Stimulated activated CD4-positive, alpha-beta T cell treated with anti-CD3 and anti-CD28 coated beads, Interleukin-1b, Interleukin-23, amount 100 ng/mL, for 4 hours (primary cell): ENCODE measurements at regions not wholly inside any gene's neighbourhood (a gene's known extent, or its start where the extent isn't known, plus 50 kb on each side); places are given as distances from the start of the nearest gene placed in this dataset.
"Not testable (repeated sequence)": the region's sequence is repeated elsewhere in the genome, so short reads cannot be mapped to it uniquely, and the experiment has no call there.

ENCODE experiments used
- DNase-seq, 2 donors: peaks; one replicate each; pipeline ENCODE4 v3.0.0-alpha.2; 2020; ENCODE audit warnings: low read depth in 2 of 2

DNA sequence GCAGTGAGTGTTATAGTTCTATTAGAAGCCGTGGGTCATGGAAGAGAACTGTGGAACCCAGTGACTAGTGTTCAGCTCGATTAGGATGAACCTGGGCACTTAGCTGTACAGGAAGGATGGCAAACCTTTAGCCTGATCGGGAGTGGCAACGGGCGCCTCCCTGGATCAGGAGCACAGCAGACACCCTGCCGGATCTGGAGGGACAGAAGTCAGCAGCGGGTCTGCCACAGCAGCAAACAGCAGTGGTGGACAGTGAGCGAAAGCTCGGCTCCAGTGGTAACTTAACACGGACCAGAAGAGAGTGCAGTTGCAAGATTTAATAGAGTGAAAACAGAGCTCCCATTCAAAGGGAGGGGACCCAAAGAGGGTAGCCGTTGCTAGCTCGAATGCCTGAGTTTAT is 697.6 kb upstream of the SLITRK1 start:
- not testable (repeated sequence) for DNase-seq

DNA sequence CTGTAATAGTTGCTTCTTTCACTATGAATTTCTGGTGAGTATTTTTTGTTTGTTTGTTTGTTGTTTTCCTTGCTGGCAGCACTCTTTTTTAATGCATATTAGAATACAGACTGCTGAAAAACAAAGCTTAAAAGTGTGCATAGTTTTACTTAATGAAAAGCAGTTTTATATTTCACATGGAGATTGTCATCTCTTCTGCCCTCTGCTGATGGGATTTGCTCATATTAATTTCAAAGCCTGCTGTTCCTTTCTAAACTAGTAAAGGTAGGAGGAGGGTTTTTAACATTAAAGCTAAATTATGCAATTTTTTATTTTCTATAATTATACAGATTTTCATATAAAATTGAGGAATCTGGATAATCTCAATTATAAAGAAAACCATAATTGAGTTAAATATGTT is 692.6 kb upstream of the SLITRK1 start:
- no peak for DNase-seq

DNA sequence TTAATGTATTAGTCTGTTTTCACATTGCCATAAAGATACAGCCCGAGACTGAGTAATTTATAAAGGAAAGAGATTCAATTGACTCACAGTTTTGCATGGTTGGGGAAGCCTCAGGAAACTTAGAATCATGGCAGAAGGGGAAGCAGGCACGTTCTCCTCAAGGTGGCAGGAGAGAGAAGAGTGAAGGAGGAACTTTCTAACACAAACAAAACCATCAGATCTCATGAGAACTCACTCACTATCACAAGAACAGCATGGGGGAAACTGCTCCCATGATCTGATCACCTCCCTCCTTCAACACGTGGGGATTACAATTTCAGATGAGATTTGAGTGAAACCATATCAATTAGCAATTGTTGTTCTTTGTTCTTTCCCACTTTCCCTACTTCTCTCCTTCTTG is 689.0 kb upstream of the SLITRK1 start:
- DNase-seq = no peak

DNA sequence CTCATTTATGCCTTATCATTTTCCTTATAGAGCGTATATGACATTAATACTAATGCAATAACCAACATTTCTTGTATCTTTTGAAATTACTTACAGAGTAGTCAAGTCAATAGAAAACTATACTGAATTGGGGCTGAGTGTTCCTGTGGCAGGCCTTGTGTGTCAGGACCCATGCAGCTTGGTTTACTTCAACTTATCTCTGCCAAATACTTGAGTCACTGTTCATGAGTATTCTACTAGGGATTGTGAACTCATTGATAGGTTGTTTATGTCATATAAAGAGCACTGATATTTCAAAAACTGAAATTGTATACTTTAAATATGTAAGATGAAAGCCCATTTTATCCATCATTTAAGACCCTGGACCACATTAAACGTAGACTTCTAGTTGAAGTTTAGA is 688.6 kb upstream of the SLITRK1 start:
- no peak for DNase-seq

DNA sequence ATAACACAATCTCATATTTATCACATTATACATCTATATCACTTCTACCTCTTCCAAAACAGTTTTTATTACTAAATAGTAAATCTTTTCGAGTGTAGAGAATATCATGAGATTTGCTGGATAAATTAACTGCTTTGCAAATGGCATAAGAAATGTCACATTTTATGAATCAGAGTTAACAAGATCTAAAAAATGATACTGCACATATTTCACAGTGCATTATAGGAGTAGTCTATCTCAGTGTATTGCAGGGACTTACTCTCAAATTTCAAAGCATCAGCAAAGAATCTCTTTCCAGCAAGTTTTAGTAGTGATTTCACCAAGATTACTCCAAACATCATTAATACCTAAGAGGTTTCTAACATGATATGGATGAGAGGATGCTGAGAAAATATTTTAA is 687.1 kb upstream of the SLITRK1 start:
- DNase-seq = no peak

DNA sequence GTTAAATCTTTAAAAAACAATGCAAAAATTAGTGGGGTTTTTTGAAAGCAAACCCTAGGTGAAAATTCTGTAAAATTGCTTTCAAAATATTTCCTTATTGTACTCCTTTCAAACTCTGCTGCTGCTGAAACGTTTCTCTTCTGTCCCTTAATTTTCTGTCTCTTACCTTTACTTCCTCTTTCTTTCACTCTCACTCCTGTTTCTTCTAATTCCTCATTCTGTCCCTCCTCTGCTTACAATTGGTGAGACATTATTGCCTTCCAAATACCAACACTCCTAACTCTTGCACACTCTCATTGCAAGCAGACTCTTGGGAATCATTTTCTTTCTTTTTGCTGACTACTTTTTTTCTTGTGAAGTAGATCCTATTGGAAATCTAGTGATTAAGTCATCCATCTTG is 685.6 kb upstream of the SLITRK1 start:
- DNase-seq = no peak

DNA sequence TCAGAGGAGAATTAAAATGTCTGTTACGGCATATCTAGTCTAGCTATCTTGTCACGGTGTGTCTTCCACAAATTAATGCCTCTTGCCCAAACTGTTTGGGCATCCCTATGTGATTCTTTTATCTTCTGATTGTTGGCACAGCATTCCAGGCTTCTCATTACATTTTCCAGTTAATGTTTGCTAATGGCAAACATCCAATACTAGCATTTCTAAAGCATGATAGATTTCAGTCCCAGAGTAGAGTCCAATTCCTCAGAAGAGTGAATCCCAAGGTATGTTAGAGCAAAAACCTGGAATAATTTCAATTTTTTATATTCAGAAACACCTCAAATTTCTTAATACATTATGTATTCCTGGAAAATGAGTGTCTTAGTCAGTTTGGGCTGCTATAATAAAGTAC is 684.5 kb upstream of the SLITRK1 start:
- DNase-seq = no peak

DNA sequence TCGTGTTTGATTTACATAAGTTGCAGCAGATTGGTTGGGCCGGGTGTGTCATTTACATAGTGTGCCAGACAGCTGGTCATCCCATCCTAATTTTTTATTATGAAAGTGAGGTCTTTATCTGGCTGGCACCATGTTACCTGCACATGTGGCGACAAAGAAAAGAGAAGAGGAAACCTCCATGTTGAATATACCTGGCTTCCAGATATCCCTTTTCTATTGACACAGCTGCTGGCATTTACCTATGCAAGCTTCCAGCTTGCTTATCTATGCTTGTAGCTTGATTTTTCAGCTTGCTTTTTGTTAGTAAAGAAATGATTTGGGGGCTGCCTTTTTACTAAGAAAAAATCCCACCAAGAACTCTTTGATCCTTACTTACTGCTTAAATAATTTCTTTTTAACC is 681.3 kb upstream of the SLITRK1 start:
- no peak for DNase-seq

DNA sequence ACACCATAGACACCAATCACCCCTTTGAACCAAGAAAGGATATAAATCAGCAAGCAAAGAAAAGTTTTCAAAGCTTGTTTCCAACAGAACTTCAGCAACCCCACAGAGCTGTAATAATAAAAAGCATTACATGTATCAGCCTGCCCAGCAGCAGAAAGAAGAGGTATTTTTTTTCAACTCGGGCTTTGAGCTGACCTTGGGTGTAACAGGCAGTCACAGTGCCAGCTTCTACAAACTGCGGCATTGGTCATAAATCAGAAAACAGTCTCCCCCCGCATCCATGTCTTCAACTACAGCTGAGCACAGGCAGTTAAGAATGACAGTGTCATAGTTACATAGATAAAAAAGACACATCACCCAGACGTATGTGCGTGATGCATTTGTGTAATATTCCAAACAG is 671.0 kb upstream of the SLITRK1 start:
- no peak for DNase-seq

DNA sequence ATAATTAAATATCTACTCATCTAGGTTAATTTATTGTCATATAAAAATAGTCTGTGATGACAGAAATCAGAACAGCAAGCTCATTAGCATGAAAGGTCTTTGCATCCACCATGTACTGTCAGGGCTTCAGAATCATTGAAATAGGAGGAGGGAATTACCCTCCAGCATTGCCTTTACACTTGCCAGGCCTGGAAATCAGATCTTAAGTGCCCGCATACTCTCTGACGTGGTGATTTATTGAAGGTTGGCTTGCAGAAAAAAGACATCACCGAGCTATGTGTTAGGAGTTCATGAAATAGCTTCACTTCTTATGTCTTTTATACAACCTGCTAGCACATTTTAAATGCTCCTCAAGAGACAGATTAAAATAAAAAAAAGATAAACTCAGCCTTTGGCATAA is 661.7 kb upstream of the SLITRK1 start:
- DNase-seq = no peak

DNA sequence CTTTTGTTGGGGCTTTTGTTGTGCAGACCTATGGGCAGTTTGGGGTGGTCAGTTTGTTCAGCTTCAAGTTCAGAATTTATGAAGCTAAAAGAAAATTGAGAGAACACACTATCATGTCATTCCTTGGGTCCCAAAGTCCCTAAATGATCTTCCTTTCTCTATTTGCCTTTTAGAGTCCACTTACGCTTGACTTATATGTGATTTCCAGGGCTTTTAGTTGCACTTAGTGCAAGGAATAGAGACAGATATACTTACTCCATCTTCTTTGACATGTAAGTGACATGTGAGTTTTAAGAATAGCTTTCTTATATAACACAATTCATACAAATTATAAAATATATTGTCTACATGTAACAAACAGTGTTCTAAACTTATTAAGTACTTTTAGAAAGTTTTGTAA is 660.1 kb upstream of the SLITRK1 start:
- DNase-seq = no peak

DNA sequence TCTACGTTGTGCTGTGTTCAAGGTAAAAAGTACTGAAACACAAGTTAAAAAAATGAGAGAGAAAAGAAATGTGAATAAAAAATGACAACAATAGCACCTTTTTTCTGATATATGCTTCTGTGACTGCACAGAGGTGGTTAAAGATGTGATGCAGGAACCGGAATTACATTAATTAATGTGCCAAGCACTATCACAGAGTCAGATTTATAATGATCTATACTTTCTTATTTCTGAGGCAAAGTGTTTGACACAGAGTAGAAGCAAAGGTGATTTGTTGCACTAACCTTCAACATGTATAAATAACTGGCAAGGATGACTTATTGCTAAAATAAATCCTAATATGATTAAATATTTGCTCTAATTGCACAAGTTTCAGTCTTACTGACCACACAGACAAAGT is 654.6 kb upstream of the SLITRK1 start:
- no peak for DNase-seq

DNA sequence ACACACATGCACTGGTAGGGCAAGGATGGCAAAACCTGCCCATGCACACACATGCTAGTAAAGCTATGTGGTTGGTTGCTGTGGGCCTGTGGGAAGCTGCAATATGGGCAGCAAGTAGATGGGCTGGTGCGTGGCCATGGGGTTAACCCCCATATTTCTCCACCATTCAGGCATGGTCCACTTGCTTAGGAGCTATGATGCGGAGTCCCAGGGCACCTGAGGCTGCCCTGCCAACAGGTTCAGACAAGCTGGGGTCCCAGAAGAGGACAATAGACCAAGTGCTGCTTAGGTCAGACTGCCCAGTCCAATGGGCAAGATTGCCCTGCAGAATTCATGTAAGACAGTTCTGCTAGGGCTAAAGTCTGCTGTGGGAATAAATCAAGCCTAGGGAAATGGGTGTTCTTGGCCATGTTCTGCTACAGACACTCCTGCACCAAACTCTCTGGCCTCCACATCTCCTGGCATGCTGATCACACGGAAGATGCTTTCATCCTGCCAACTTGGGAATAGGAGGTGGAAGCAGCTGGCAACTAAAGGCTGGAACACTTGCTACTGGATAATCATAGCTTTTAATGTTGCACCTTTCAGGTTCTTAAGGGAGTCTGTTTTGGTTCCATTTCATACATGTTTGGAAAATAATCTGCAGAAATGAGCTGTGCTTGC is 646.3 kb upstream of the SLITRK1 start:
- DNase-seq = no peak

DNA sequence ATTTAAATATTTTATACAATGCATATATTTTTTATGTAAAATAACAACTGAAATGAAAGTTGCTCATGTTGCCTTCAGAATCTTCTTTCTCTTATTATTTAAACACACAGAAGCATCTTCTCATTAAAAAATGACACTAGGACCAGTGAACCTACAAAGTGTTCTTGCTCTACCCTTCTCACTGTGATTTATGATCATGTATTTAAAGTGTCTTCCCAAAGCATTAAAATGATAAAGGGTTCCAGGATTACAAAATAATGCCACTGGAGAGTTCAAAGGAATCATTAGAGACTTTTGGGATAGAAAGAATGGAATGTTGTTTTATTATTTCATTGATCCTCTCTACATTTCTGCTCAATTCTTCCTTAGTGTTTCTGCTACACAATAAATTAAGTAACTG is 643.6 kb upstream of the SLITRK1 start:
- no peak for DNase-seq

DNA sequence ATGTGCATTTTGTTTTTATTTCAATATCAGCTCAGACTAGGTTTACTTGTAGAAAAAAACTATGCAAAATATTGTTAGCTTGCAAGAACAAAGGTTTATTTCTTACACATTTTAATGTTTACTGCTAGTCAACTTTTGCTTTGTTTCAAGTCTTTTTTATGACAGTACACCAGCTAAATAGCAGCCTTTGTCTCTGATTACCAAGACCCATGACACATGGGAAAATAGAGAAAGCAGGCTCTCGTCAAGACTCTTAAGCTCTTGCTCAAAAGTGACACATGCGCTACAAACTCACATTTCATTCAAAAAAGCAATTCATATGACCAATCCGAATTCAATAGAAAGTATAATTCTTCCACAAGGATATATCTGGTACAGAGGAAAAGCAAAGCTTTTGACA is 642.3 kb upstream of the SLITRK1 start:
- no peak for DNase-seq

DNA sequence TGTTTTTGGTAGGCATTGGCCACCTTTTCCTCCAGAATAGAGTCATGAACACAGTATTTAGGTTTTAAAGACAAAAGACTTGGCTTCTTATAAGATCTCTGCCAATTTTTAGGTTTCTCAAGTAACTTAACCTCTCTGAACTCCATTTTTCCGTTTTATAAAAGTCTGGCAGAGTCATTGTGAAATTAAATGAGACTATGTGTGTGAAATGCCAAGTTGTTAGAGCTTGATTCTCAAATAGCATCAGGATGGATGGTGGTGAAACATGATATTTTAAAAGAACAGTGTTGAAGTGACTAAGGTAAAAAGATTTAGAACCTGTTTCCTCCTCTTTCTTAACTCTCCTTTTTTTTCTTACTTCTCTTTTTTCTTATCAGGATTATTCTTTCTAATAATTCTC is 617.7 kb upstream of the SLITRK1 start:
- DNase-seq = no peak

DNA sequence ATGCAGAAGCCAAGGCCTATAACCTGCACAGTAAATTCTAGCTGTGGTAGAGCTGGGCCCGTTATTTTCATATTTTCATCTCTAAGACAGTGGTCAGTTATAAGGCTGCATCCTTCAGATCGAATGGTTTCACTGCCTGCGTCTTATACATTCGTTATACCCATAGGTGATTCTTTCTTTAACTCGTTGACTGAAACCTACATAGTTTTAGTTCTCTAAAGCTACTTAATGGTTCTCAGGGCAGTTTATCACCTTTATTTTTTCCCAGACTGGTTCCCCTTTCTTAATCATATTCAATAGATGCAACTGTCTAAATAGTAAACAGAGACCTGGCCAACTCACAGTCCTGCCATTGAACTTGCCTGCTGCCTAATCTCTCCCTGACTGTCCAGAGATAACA is 615.3 kb upstream of the SLITRK1 start:
- DNase-seq = no peak

DNA sequence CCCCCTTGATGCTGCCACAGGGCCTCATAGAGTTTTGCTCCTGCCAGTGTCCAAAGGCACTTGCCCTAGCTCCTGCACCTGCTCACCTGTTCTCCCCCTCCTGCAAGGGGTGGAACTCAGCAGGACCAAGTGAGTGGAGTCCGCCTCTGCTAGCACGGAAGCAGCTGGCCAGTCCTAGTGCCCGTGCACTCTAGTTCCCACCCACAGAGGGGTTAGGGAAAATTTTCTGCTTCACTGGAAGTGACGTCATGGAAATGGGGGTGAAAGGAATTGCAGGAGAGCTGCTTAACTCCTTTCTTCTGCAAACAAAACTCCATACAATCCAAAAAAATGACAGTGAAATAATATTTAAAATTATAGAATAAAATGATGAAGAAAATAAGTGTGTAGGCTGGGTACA is 609.7 kb upstream of the SLITRK1 start:
- no peak for DNase-seq

DNA sequence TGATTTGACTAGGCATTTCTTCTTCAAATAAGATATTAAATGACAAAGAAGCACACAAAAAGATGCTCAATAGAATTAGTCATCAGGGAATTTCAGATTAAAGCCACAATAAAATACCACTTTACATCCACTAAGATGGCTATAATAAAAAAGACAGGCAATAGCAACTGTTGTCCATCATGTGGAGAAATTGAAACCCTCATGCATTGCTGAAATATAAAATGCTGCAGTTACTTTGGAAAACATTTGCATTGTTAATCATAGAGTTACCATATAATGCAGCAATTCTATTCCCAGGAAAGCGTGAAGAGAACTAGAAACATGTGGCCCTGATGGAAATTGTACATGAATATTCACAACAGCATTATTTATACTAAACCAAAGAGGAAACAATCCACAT is 605.5 kb upstream of the SLITRK1 start:
- DNase-seq = no peak

DNA sequence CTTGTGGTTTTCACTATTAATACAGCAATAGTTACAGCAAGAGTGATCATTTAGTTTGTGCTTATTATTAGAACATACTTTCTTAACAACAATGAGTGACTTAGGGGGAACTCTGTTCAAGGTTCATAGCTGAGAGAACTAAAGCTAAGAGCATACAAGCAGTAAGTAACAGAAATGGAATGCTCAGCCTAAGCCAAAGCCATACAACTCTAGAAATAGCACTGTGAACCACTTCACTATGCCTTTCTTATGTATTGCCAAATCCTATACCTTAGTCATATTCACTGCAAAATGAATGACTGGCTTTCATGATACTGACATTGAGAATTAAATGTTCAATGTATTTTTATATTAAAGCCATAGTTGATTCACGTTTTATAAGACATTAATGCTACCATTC is 599.7 kb upstream of the SLITRK1 start:
- no peak for DNase-seq

DNA sequence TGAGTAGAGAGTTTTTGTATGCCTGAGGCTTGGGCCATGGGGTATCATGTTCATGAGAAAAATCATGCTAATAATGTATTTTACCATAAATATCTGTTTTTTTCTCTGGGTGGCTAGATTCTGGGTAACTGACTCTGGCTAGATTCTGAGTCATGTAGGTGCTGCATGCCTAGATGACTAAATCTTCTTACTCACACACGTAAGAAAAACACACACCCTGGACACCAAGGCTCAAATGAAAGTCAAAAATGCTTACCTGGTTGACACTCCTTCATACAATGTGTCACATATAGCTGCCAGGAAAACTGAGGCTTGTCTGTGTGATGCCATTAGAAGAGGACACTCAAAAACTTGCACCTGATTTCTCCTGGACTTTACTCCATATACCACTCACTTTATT is 597.4 kb upstream of the SLITRK1 start:
- DNase-seq = no peak

DNA sequence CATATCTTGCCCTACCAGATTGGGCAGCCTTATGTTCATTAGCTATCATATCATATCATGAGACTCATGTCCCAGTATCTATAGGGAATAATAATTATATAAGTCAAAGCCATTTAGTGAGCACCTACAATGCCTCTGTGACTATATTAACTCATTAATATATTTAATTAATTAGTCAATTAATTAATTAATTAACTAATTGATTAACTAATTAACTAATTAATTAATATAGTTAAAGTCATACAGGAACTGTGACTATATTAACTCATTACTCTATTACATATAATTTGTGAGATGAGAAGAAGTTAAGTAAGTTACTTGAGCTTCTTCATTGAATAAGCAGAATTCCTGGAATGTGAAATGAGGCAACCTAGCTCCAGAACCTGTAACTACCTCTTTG is 588.3 kb upstream of the SLITRK1 start:
- DNase-seq = no peak

DNA sequence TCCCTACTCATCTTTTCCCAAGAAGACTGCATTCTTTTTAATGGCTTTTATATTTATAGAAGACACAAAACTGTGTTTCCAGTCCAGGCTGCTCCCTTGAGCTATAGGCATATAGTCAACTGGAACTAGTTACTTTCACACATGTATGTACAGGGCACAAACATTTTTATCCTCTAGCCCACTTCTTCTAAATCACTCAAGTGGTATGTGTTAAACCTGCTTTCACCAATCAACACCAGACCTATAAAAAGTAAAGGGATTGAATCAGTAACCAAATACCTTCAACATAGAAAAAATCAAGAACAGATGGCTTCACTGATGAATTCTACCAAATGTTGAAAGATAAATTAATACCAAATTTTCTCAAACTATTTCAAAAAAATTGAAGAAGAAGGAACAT is 584.2 kb upstream of the SLITRK1 start:
- DNase-seq = no peak

DNA sequence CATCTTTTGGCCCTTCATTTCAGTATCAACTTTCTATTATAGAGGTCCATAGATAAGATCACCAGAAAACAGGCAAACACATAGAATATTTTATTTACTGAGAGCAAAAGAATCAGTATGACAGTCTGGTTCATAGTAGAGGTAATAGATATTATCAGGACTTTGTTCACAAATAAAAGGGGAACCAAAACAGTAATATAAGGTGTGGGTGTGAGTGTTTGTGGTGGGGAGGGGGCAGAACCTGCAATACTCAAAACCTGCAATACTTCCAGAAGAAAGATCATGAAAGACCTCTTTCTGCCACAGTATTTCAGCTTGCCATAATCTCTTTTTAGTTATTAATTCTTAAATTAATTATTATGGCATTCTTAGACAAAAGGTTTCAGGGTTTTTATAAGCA is 578.7 kb upstream of the SLITRK1 start:
- DNase-seq = no peak
